ENCODE measurements at regions not wholly inside any gene's neighbourhood (a gene's known extent, or its start where the extent isn't known, plus 50 kb on each side); places are given as distances from the start of the nearest gene placed in this dataset.

- POLR2A ChIA-PET: no interaction called here
- CTCF ChIA-PET: no interaction called here
These were observed 114.3 kb upstream of the PJA2 start for GRCh38 chr5:109524026-109524425.

GRCh38 chr5:109522404-109522803 lies 112.6 kb upstream of the PJA2 start:
- WGBS (ENCODE audit: insufficient coverage): no CpG with 5 or more reads among the region's 1 CpG
- H3K4me1 Mint-ChIP-seq: no peaks in the 10 kb centered on the region
- ATAC-seq (ENCODE audit: low read depth) (no peak), DNase-seq (no peak)
- ChIA-PET POLR2A (no interaction called here), CTCF (no interaction called here)
- Histone ChIP-seq H3K79me2 (ENCODE audit: control insufficient read depth, insufficient read depth, low read length) (no peaks in the 10 kb centered on the region), H3K36me3 (replicated peaks in 1 of 2; ENCODE audit: control extremely low read depth in 1 of 2, control insufficient read depth in 1 of 2, extremely low read depth in 1 of 2, insufficient read depth in 2 of 2, low read length in 1 of 2) (no peaks in the 10 kb centered on the region), H3K4me2 (replicated peaks; ENCODE audit: low read depth, low read length, poor library complexity, severe bottlenecking) (no peak overlapping the region), H3K27me3 (replicated peaks in 1 of 4; ENCODE audit: control extremely low read depth in 1 of 4, control insufficient read depth in 3 of 4, insufficient read depth in 4 of 4, low read length in 3 of 4) (no peaks in the 10 kb centered on the region), H3K4me1 (ENCODE audit: control insufficient read depth in 2 of 2, insufficient read depth in 2 of 2, low read length in 2 of 2) (no peaks in the 10 kb centered on the region), H3K4me3 (ENCODE audit: control extremely low read depth in 1 of 5, extremely low read depth in 1 of 5, insufficient read depth in 1 of 5, low read depth in 2 of 5, low read length in 4 of 5) (no peak overlapping the region), H3K9me3 (ENCODE audit: control extremely low read depth in 1 of 3, control insufficient read depth in 2 of 3, insufficient read depth in 1 of 3, low read length in 2 of 3) (no peaks in the 10 kb centered on the region), H3K27ac (ENCODE audit: low read length in 2 of 2) (no peak overlapping the region), H4K20me1 (ENCODE audit: control insufficient read depth, insufficient read depth, low read length, poor library complexity, severe bottlenecking) (no peaks in the 10 kb centered on the region), H3K9ac (ENCODE audit: low read length) (no peak overlapping the region), H2AFZ (ENCODE audit: insufficient read depth, low read depth, low read length, poor library complexity, severe bottlenecking) (no peak overlapping the region)
- no peak overlapping the region for H3K4me3 Mint-ChIP-seq
- no peak overlapping the region for H3K27ac Mint-ChIP-seq
- TF ChIP-seq CTCF (IDR thresholded peaks at IDR 0.05): no peak
- no peak for TF ChIP-seq EZH2 (IDR thresholded peaks at IDR 0.05; ENCODE audit: borderline replicate concordance, insufficient read depth, low read depth, low read length, poor library complexity, severe bottlenecking)
- intact Hi-C loops (cut with micrococcal nuclease): no loop called here
- no peaks in the 10 kb centered on the region for H3K9me3 Mint-ChIP-seq (ENCODE audit: insufficient read depth)
- peaks cover 3% of the 10 kb centered on the region for H3K27me3 Mint-ChIP-seq

More at GRCh38 chr5:109524026-109524425, 114.3 kb upstream of the PJA2 start:
- Histone ChIP-seq H3K79me2 (ENCODE audit: control insufficient read depth, insufficient read depth, low read length) (no peaks in the 10 kb centered on the region), H3K4me2 (replicated peaks; ENCODE audit: low read depth, low read length, poor library complexity, severe bottlenecking) (no peak overlapping the region), H3K27me3 (replicated peaks in 1 of 4; ENCODE audit: control extremely low read depth in 1 of 4, control insufficient read depth in 3 of 4, insufficient read depth in 4 of 4, low read length in 3 of 4) (no peaks in the 10 kb centered on the region), H2AFZ (ENCODE audit: insufficient read depth, low read depth, low read length, poor library complexity, severe bottlenecking) (no peak overlapping the region), H3K27ac (ENCODE audit: low read length in 2 of 2) (no peak overlapping the region), H4K20me1 (ENCODE audit: control insufficient read depth, insufficient read depth, low read length, poor library complexity, severe bottlenecking) (no peaks in the 10 kb centered on the region), H3K9ac (ENCODE audit: low read length) (no peak overlapping the region), H3K4me1 (ENCODE audit: control insufficient read depth in 2 of 2, insufficient read depth in 2 of 2, low read length in 2 of 2) (no peaks in the 10 kb centered on the region), H3K4me3 (ENCODE audit: control extremely low read depth in 1 of 5, extremely low read depth in 1 of 5, insufficient read depth in 1 of 5, low read depth in 2 of 5, low read length in 4 of 5) (no peak overlapping the region), H3K36me3 (replicated peaks in 1 of 2; ENCODE audit: control extremely low read depth in 1 of 2, control insufficient read depth in 1 of 2, extremely low read depth in 1 of 2, insufficient read depth in 2 of 2, low read length in 1 of 2) (no peaks in the 10 kb centered on the region), H3K9me3 (ENCODE audit: control extremely low read depth in 1 of 3, control insufficient read depth in 2 of 3, insufficient read depth in 1 of 3, low read length in 2 of 3) (no peaks in the 10 kb centered on the region)
- H3K27ac Mint-ChIP-seq: no peak overlapping the region
- intact Hi-C loops (cut with micrococcal nuclease): no loop called here
- H3K4me3 Mint-ChIP-seq: no peak overlapping the region
- H3K9me3 Mint-ChIP-seq (ENCODE audit: insufficient read depth): no peaks in the 10 kb centered on the region
- H3K27me3 Mint-ChIP-seq: peaks cover 3% of the 10 kb centered on the region
- WGBS (ENCODE audit: insufficient coverage): no CpG with 5 or more reads among the region's 5 CpGs
- no peak for DNase-seq
- TF ChIP-seq EZH2 (IDR thresholded peaks at IDR 0.05; ENCODE audit: borderline replicate concordance, insufficient read depth, low read depth, low read length, poor library complexity, severe bottlenecking) (no peak), CTCF (IDR thresholded peaks at IDR 0.05) (no peak)
- no peak for ATAC-seq (ENCODE audit: low read depth)
- no peaks in the 10 kb centered on the region for H3K4me1 Mint-ChIP-seq

Data from B cell (primary cell).